Tibial artery (tissue), 4 donors: ENCODE measurements at regions not wholly inside any gene's neighbourhood (a gene's known extent, or its start where the extent isn't known, plus 50 kb on each side); places are given as distances from the start of the nearest gene placed in this dataset.

ENCODE experiments used
- DNase-seq, 2 donors: peaks; one replicate each; pipeline ENCODE4 v3.0.0-alpha.2; 2019
- H3K27ac ChIP-seq, 2 donors: fragments of 200-600 bp; sonication (generic) in 1 of 2; 1 replicate in 1 of 2; 2 replicates in 1 of 2; pipeline ENCODE4 v1.5.1; 2018 to 2019; ENCODE audit warnings: mild to moderate bottlenecking in 1 of 2
- H3K27me3 ChIP-seq, 2 donors: fragments of 200-600 bp; sonication (generic) in 1 of 2; one replicate each; pipeline versions ENCODE4 v1.5.1 to v1.6.0; 2016 to 2019
- H3K36me3 ChIP-seq, 3 donors: fragments of 200-600 bp; sonication (generic) in 2 of 3; one replicate each; pipeline ENCODE4 v1.5.1; 2016 to 2019; ENCODE audit warnings: mild to moderate bottlenecking in 2 of 3
- H3K4me1 ChIP-seq, 4 donors: fragments of 200-600 bp; sonication (generic) in 2 of 4; 1 replicate in 3 of 4; 2 replicates in 1 of 4; pipeline ENCODE4 v1.5.1; 2016 to 2019
- H3K4me3 ChIP-seq, 2 donors: fragments of 200-600 bp; sonication (generic) in 1 of 2; 1 replicate in 1 of 2; 2 replicates in 1 of 2; pipeline ENCODE4 v1.5.1; 2018 to 2019; ENCODE audit warnings: mild to moderate bottlenecking in 2 of 2
- H3K9me3 ChIP-seq, 3 donors: fragments of 200-600 bp; sonication (generic) in 1 of 3; one replicate each; pipeline ENCODE4 v1.5.1; 2016 to 2019
- CTCF ChIP-seq, 2 experiments: fragments of 200-600 bp in 1 of 2; fragments of 450-650 bp in 1 of 2; IDR thresholded peaks; one replicate each; pipeline ENCODE4 v1.5.1; 2017 to 2019; ENCODE audit warnings: antibody characterized with exemption in 2 of 2, mild to moderate bottlenecking in 1 of 2, moderate library complexity in 1 of 2
- intact Hi-C: fragments of 100-400 bp; cut with DNase I; formaldehyde crosslinking; loops from one replicate; pipeline ENCODE4 v1.15.0; 2023; ENCODE audit warnings: low total_unique reads

- no peaks in the 10 kb centered on the region for H3K4me1 ChIP-seq
- no peak overlapping the region for H3K27ac ChIP-seq
- no peak for TF ChIP-seq CTCF (IDR thresholded peaks at IDR 0.05)
- DNase-seq: no peak
- no peaks in the 10 kb centered on the region for H3K9me3 ChIP-seq
- intact Hi-C loops: no loop called here
- no peaks in the 10 kb centered on the region for H3K36me3 ChIP-seq
- no peak overlapping the region for H3K4me3 ChIP-seq
- H3K27me3 ChIP-seq: no peaks in the 10 kb centered on the region
Observed at GRCh38 chr4:180284267-180284666, 1958.9 kb upstream of the TENM3 start.

GRCh38 chr4:180285796-180286195, 1957.4 kb upstream of the TENM3 start:
- H3K4me1 ChIP-seq: no peaks in the 10 kb centered on the region
- no peak for TF ChIP-seq CTCF (IDR thresholded peaks at IDR 0.05)
- DNase-seq: no peak
- H3K27me3 ChIP-seq: no peaks in the 10 kb centered on the region
- H3K9me3 ChIP-seq: no peaks in the 10 kb centered on the region
- H3K27ac ChIP-seq: no peak overlapping the region
- H3K36me3 ChIP-seq: no peaks in the 10 kb centered on the region
- intact Hi-C loops: no loop called here
- no peak overlapping the region for H3K4me3 ChIP-seq

- Histone ChIP-seq H3K4me3 (no peak overlapping the region), H3K4me1 (no peaks in the 10 kb centered on the region), H3K27ac (no peak overlapping the region), H3K27me3 (no peaks in the 10 kb centered on the region), H3K9me3 (no peaks in the 10 kb centered on the region), H3K36me3 (no peaks in the 10 kb centered on the region)
- intact Hi-C loops: no loop called here
- no peak for TF ChIP-seq CTCF (IDR thresholded peaks at IDR 0.05)
- DNase-seq: no peak
Observed at GRCh38 chr4:180292339-180292738, 1950.9 kb upstream of the TENM3 start.

GRCh38 chr4:180296036-180296599, 1947.1 kb upstream of the TENM3 start:
- H3K4me1 ChIP-seq: no peaks in the 10 kb centered on the region
- no peak overlapping the region for H3K4me3 ChIP-seq
- intact Hi-C loops: no loop called here
- TF ChIP-seq CTCF (IDR thresholded peaks at IDR 0.05): no peak
- no peak for DNase-seq
- H3K27ac ChIP-seq: no peak overlapping the region
- H3K27me3 ChIP-seq: no peaks in the 10 kb centered on the region
- H3K9me3 ChIP-seq: no peaks in the 10 kb centered on the region
- H3K36me3 ChIP-seq: no peaks in the 10 kb centered on the region

GRCh38 chr4:180304321-180304720, 1938.9 kb upstream of the TENM3 start:
- Histone ChIP-seq H3K4me3 (no peak overlapping the region), H3K27me3 (no peaks in the 10 kb centered on the region), H3K36me3 (no peaks in the 10 kb centered on the region), H3K4me1 (no peaks in the 10 kb centered on the region), H3K9me3 (no peaks in the 10 kb centered on the region), H3K27ac (no peak overlapping the region)
- no peak for DNase-seq
- intact Hi-C loops: no loop called here
- TF ChIP-seq CTCF (IDR thresholded peaks at IDR 0.05): no peak

GRCh38 chr4:180310616-180311015, 1932.6 kb upstream of the TENM3 start:
- TF ChIP-seq CTCF (IDR thresholded peaks at IDR 0.05): no peak

More at GRCh38 chr4:180310616-180311015, 1932.6 kb upstream of the TENM3 start:
- Histone ChIP-seq H3K36me3 (no peaks in the 10 kb centered on the region), H3K27me3 (no peaks in the 10 kb centered on the region), H3K4me3 (no peak overlapping the region), H3K4me1 (peaks cover 0 to 5% (median 0%) of the 10 kb centered on the region in 4 donors), H3K27ac (no peak overlapping the region), H3K9me3 (no peaks in the 10 kb centered on the region)
- intact Hi-C loops: no loop called here
- no peak for DNase-seq
